Colonic mucosa (tissue), 4 donors: ENCODE measurements at regions not wholly inside any gene's neighbourhood (a gene's known extent, or its start where the extent isn't known, plus 50 kb on each side); places are given as distances from the start of the nearest gene placed in this dataset.
"Not testable (repeated sequence)": the region's sequence is repeated elsewhere in the genome, so short reads cannot be mapped to it uniquely, and the experiment has no call there.

ENCODE experiments used
- DNase-seq: peaks from one replicate; pipeline ENCODE4 v3.0.0-alpha.2; 2020
- H3K27ac ChIP-seq: fragments of 200-600 bp; one replicate; pipeline ENCODE4 v1.8.0; 2021
- H3K27me3 ChIP-seq: fragments of 200-600 bp; one replicate; pipeline ENCODE4 v1.8.0; 2021
- H3K36me3 ChIP-seq: fragments of 200-600 bp; one replicate; pipeline ENCODE4 v1.8.0; 2021
- H3K4me1 ChIP-seq: fragments of 200-600 bp; one replicate; pipeline ENCODE4 v1.8.0; 2021; ENCODE audit warnings: mild to moderate bottlenecking
- H3K4me3 ChIP-seq: fragments of 200-600 bp; one replicate; pipeline ENCODE4 v1.8.0; 2021
- H3K9ac ChIP-seq, 2 donors: one replicate each; pipeline ENCODE4 v1.7.0; 2013; ENCODE audit warnings: control low read depth in 2 of 2, low read depth in 2 of 2, low read length in 2 of 2
- H3K9me3 ChIP-seq: fragments of 200-600 bp; one replicate; pipeline ENCODE4 v1.8.0; 2021
- intact Hi-C: fragments of 100-400 bp; cut with DNase I; formaldehyde crosslinking; loops from one replicate; pipeline ENCODE4 v1.14.1; 2022
- TF ChIP-seq, protein P1 (sequence below): fragments of 200-600 bp; IDR thresholded peaks from one replicate; pipeline ENCODE4 v1.8.0; 2022; ENCODE audit warnings: antibody characterized with exemption, mild to moderate bottlenecking
- donor health status: healthy.
- donor health status: DM: no; HTN: no; CAD: no.
- donor health status: DM: no; HTN: no; CAD: no.

DNA sequence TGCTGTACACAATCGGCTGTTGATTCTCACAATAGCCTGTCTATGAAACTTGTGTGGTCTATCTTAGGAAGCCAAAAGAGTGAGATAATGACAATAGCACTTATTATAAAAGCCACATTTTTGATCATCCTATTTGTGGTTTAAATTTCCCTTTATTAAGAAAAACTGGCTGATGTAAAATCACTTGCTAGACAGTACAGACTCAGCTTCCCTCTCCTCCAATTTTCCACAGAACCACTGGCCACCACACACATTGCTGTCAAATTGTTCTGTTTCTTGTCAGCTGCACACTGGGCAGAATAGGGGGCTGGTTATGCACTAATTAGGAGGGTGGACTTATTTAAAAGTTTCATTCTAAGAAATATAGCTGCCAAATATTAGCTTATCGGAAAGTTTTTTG lies 425.9 kb downstream of the EPHA3 start:
- Histone ChIP-seq H3K4me1 (no peaks in the 10 kb centered on the region), H3K9ac (no peak overlapping the region), H3K27me3 (no peaks in the 10 kb centered on the region), H3K27ac (no peak overlapping the region), H3K9me3 (no peaks in the 10 kb centered on the region), H3K36me3 (no peaks in the 10 kb centered on the region), H3K4me3 (no peak overlapping the region)
- TF ChIP-seq, protein P1, sequence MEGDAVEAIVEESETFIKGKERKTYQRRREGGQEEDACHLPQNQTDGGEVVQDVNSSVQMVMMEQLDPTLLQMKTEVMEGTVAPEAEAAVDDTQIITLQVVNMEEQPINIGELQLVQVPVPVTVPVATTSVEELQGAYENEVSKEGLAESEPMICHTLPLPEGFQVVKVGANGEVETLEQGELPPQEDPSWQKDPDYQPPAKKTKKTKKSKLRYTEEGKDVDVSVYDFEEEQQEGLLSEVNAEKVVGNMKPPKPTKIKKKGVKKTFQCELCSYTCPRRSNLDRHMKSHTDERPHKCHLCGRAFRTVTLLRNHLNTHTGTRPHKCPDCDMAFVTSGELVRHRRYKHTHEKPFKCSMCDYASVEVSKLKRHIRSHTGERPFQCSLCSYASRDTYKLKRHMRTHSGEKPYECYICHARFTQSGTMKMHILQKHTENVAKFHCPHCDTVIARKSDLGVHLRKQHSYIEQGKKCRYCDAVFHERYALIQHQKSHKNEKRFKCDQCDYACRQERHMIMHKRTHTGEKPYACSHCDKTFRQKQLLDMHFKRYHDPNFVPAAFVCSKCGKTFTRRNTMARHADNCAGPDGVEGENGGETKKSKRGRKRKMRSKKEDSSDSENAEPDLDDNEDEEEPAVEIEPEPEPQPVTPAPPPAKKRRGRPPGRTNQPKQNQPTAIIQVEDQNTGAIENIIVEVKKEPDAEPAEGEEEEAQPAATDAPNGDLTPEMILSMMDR: no peak
- no peak for DNase-seq
- intact Hi-C loops: no loop called here

GRCh38 chr3:89554587-89554986 lies 447.2 kb downstream of the EPHA3 start:
- intact Hi-C loops, DNase-seq: not testable (repeated sequence)

GRCh38 chr3:89558711-89559110 lies 451.3 kb downstream of the EPHA3 start:
- Histone ChIP-seq H3K4me3 (no peak overlapping the region), H3K27ac (no peak overlapping the region), H3K4me1 (no peaks in the 10 kb centered on the region), H3K9me3 (no peaks in the 10 kb centered on the region), H3K27me3 (no peaks in the 10 kb centered on the region), H3K9ac (no peak overlapping the region), H3K36me3 (no peaks in the 10 kb centered on the region)
- TF ChIP-seq, protein P1: no peak
- no peak for DNase-seq
- intact Hi-C loops: no loop called here

More at GRCh38 chr3:89554587-89554986, 447.2 kb downstream of the EPHA3 start:
- not testable (repeated sequence) for H3K27me3 ChIP-seq, H3K27ac ChIP-seq, H3K4me1 ChIP-seq, H3K36me3 ChIP-seq, H3K9ac ChIP-seq, H3K4me3 ChIP-seq, H3K9me3 ChIP-seq

- H3K27ac ChIP-seq: no peak overlapping the region
Measured at GRCh38 chr3:89560568-89560967, 453.1 kb downstream of the EPHA3 start.

DNA sequence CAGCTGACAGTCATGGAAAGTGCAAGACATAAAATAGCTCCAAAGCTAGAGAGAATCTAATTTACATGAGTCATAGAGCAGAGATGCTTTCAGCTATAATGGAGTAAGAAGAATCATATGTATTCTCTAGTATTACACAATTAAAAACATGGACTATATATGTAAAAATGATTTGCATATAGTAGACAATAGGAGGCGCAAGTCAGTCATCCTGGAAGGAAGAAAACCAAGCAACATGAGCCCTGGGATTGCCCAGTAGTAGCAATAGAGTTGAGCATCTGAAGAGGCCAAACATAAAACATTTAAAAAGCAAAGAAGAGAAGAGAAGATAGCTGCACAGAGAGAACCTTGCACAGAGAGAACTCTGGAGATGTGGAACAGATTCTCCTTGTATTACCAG lies 455.0 kb downstream of the EPHA3 start:
- no peak overlapping the region for H3K9ac ChIP-seq
- H3K36me3 ChIP-seq: no peaks in the 10 kb centered on the region
- no peak overlapping the region for H3K27ac ChIP-seq
- TF ChIP-seq, protein P1: no peak
- DNase-seq: no peak
- H3K9me3 ChIP-seq: no peaks in the 10 kb centered on the region
- intact Hi-C loops: no loop called here
- no peak overlapping the region for H3K4me3 ChIP-seq
- H3K4me1 ChIP-seq: no peaks in the 10 kb centered on the region
- H3K27me3 ChIP-seq: no peaks in the 10 kb centered on the region

More at GRCh38 chr3:89560568-89560967, 453.1 kb downstream of the EPHA3 start:
- no peaks in the 10 kb centered on the region for H3K27me3 ChIP-seq
- no peak for DNase-seq
- TF ChIP-seq, protein P1: no peak
- no peaks in the 10 kb centered on the region for H3K4me1 ChIP-seq
- intact Hi-C loops: no loop called here
- H3K9ac ChIP-seq: no peak overlapping the region
- no peak overlapping the region for H3K4me3 ChIP-seq
- no peaks in the 10 kb centered on the region for H3K9me3 ChIP-seq
- H3K36me3 ChIP-seq: no peaks in the 10 kb centered on the region

- TF ChIP-seq, protein P1: no peak
- H3K27me3 ChIP-seq: no peaks in the 10 kb centered on the region
- H3K9me3 ChIP-seq: no peaks in the 10 kb centered on the region
- no peak overlapping the region for H3K4me3 ChIP-seq
- H3K9ac ChIP-seq: no peak overlapping the region
- no peak for DNase-seq
- H3K27ac ChIP-seq: no peak overlapping the region
- no peaks in the 10 kb centered on the region for H3K4me1 ChIP-seq
- H3K36me3 ChIP-seq: no peaks in the 10 kb centered on the region
- intact Hi-C loops: no loop called here
Measured at GRCh38 chr3:89565098-89565497, 457.7 kb downstream of the EPHA3 start.
